Loucy (cell line): ENCODE measurements at regions not wholly inside any gene's neighbourhood (a gene's known extent, or its start where the extent isn't known, plus 50 kb on each side); places are given as distances from the start of the nearest gene placed in this dataset.

Experiments used
- CTCF ChIP-seq: fragments of 200-600 bp; sonication (generic); conservative IDR thresholded peaks from 2 replicates; pipeline ENCODE4 v1.5.1; 2014; ENCODE audit warnings: mild to moderate bottlenecking, antibody characterized with exemption, low read length
- EZH2phosphoT487 ChIP-seq: fragments of 200-600 bp; IDR thresholded peaks from 2 replicates; pipeline ENCODE4 v1.6.1; 2018; ENCODE audit warnings: antibody characterized with exemption, mild to moderate bottlenecking, moderate library complexity, borderline replicate concordance

- TF ChIP-seq EZH2phosphoT487 (no peak), CTCF (no peak)
Observed at GRCh38 chr3:13174803-13175135, 101.5 kb upstream of the IQSEC1 start.
